SK-N-MC (cell line): ENCODE measurements at regions not wholly inside any gene's neighbourhood (a gene's known extent, or its start where the extent isn't known, plus 50 kb on each side); places are given as distances from the start of the nearest gene placed in this dataset.

Experiments
- EZH2 ChIP-seq: fragments of 200-600 bp; sonication (generic); IDR thresholded peaks from one replicate; pipeline ENCODE4 v1.6.1; 2017; ENCODE audit warnings: antibody characterized with exemption
- POLR2AphosphoS5 ChIP-seq: IDR thresholded peaks from 2 replicates; pipeline ENCODE4 v1.6.1; 2012; ENCODE audit warnings: mild to moderate bottlenecking, low read depth, low read length, borderline replicate concordance

DNA sequence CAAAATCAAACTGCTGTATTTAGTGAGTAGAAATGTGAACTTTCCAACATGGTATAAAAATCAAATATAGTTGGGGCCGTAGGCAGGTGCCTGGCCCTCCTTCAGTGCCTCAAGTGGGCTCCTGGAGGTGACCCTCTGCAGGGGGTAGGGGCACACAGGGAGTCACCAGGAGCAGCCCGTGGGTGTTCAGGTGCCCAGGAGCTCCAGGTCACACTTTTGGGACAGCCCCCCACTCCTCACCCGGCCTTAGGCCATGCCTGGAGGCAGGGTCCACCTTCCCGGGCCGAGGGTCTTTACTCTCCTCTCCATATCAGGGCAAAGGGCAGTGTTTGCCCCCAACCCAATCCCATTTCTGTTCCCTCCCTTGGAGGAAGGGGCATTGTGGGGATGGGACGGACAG, 108.0 kb upstream of the MTAP start:
- TF ChIP-seq EZH2, result no peak
- TF ChIP-seq POLR2AphosphoS5, result no peak
